ENCODE measurements at regions not wholly inside any gene's neighbourhood (a gene's known extent, or its start where the extent isn't known, plus 50 kb on each side); places are given as distances from the start of the nearest gene placed in this dataset.

DNA sequence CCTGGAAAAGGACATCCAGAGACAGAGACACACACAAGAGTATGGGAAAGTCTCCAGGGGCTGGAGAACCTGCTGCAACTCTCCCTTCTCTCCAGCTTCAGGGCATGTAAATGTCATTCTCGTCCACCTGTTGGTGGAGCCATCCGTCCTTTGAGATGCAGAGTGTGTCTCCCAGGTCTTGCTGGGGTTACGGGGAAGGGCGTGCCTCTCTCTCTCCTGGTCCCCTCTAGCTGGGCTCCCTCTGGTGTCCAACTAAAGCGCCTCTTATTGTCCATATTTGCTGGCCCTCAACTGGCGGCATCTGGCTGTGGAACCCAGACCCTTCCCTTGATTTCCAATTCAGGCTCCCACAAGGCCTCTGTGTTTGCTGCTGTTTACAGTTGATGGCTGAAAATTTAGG lies 244.1 kb downstream of the BMP7 start:
- TF ChIP-seq, protein P1, sequence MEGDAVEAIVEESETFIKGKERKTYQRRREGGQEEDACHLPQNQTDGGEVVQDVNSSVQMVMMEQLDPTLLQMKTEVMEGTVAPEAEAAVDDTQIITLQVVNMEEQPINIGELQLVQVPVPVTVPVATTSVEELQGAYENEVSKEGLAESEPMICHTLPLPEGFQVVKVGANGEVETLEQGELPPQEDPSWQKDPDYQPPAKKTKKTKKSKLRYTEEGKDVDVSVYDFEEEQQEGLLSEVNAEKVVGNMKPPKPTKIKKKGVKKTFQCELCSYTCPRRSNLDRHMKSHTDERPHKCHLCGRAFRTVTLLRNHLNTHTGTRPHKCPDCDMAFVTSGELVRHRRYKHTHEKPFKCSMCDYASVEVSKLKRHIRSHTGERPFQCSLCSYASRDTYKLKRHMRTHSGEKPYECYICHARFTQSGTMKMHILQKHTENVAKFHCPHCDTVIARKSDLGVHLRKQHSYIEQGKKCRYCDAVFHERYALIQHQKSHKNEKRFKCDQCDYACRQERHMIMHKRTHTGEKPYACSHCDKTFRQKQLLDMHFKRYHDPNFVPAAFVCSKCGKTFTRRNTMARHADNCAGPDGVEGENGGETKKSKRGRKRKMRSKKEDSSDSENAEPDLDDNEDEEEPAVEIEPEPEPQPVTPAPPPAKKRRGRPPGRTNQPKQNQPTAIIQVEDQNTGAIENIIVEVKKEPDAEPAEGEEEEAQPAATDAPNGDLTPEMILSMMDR (IDR thresholded peaks at IDR 0.05; ENCODE audit: poor library complexity, severe bottlenecking) = no peak
- TF ChIP-seq EP300 (conservative IDR thresholded peaks at IDR 0.05; ENCODE audit: poor library complexity, severe bottlenecking) (no peak), TAF1 (IDR thresholded peaks at IDR 0.05; ENCODE audit: low read depth) (no peak), POLR2AphosphoS5 (IDR thresholded peaks at IDR 0.05) (no peak), EZH2 (IDR thresholded peaks at IDR 0.05; ENCODE audit: borderline replicate concordance, insufficient read depth, low read length, poor library complexity, severe bottlenecking) (no peak), SMC3 (conservative IDR thresholded peaks at IDR 0.05; ENCODE audit: poor library complexity) (no peak), MXI1 (conservative IDR thresholded peaks at IDR 0.05; ENCODE audit: poor library complexity, severe bottlenecking) (no peak), RAD21 (conservative IDR thresholded peaks at IDR 0.05) (no peak)
- TF ChIP-seq, protein P2, sequence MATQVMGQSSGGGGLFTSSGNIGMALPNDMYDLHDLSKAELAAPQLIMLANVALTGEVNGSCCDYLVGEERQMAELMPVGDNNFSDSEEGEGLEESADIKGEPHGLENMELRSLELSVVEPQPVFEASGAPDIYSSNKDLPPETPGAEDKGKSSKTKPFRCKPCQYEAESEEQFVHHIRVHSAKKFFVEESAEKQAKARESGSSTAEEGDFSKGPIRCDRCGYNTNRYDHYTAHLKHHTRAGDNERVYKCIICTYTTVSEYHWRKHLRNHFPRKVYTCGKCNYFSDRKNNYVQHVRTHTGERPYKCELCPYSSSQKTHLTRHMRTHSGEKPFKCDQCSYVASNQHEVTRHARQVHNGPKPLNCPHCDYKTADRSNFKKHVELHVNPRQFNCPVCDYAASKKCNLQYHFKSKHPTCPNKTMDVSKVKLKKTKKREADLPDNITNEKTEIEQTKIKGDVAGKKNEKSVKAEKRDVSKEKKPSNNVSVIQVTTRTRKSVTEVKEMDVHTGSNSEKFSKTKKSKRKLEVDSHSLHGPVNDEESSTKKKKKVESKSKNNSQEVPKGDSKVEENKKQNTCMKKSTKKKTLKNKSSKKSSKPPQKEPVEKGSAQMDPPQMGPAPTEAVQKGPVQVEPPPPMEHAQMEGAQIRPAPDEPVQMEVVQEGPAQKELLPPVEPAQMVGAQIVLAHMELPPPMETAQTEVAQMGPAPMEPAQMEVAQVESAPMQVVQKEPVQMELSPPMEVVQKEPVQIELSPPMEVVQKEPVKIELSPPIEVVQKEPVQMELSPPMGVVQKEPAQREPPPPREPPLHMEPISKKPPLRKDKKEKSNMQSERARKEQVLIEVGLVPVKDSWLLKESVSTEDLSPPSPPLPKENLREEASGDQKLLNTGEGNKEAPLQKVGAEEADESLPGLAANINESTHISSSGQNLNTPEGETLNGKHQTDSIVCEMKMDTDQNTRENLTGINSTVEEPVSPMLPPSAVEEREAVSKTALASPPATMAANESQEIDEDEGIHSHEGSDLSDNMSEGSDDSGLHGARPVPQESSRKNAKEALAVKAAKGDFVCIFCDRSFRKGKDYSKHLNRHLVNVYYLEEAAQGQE (IDR thresholded peaks at IDR 0.05; ENCODE audit: borderline replicate concordance) = no peak
